ENCODE measurements at regions not wholly inside any gene's neighbourhood (a gene's known extent, or its start where the extent isn't known, plus 50 kb on each side); places are given as distances from the start of the nearest gene placed in this dataset.

DNA sequence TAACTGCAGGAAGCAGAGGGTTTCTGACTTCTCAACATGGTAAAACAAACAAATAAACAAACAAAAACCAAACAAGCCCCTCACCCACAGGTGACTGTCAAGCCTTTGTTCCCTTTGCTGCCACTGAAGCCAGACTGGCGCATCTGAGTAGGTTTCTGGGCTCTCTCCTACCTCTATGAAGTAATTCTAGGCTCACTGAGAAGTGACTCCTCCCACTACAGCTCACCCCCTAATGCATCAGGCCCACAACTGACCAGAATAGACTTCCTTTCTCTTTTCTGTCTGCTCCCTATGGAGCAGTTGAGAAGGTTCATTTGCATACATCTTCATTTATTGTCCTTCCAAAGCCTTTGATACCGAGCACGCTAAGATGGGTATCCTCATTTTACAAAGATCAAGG is 77.0 kb upstream of the CCL2 start:
- WGBS, 4 donors, result 57 to 70% (median 61%) methylated on average over 3 of the region's 3 CpGs
- H3K4me3 ChIP-seq, result no peak overlapping the region
- peaks cover 0 to 6% of the 10 kb centered on the region in 2 donors for H3K4me1 ChIP-seq (replicated peaks in 1 of 2)
- peak overlapping the region in 2 of 5 donors; percentile 3 to 66 for H3K27ac ChIP-seq
- H3K27me3 ChIP-seq, result no peaks in the 10 kb centered on the region
- TF ChIP-seq, protein P1, sequence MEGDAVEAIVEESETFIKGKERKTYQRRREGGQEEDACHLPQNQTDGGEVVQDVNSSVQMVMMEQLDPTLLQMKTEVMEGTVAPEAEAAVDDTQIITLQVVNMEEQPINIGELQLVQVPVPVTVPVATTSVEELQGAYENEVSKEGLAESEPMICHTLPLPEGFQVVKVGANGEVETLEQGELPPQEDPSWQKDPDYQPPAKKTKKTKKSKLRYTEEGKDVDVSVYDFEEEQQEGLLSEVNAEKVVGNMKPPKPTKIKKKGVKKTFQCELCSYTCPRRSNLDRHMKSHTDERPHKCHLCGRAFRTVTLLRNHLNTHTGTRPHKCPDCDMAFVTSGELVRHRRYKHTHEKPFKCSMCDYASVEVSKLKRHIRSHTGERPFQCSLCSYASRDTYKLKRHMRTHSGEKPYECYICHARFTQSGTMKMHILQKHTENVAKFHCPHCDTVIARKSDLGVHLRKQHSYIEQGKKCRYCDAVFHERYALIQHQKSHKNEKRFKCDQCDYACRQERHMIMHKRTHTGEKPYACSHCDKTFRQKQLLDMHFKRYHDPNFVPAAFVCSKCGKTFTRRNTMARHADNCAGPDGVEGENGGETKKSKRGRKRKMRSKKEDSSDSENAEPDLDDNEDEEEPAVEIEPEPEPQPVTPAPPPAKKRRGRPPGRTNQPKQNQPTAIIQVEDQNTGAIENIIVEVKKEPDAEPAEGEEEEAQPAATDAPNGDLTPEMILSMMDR (IDR thresholded peaks at IDR 0.05), result no peak
- TF ChIP-seq POLR2A (IDR thresholded peaks at IDR 0.05), result no peak
- DNase-seq, result no peak
- H3K9me3 ChIP-seq (replicated peaks in 1 of 3), result no peaks in the 10 kb centered on the region
- H3K36me3 ChIP-seq (replicated peaks in 1 of 2), result no peaks in the 10 kb centered on the region
- intact Hi-C loops (cut with DNase I), result no loop called here

- DNase-seq, result no peak
- TF ChIP-seq, protein P1 (IDR thresholded peaks at IDR 0.05), result no peak
- TF ChIP-seq POLR2A (IDR thresholded peaks at IDR 0.05), result no peak
- H3K36me3 ChIP-seq (replicated peaks in 1 of 2), result no peaks in the 10 kb centered on the region
- WGBS, 4 donors, result 48 to 57% (median 51%) methylated on average over 6 of the region's 6 CpGs
- peaks cover 0 to 6% of the 10 kb centered on the region in 2 donors for H3K4me1 ChIP-seq (replicated peaks in 1 of 2)
- H3K27me3 ChIP-seq, result no peaks in the 10 kb centered on the region
- no peak overlapping the region for H3K4me3 ChIP-seq
- intact Hi-C loops (cut with DNase I), result no loop called here
- no peak overlapping the region for H3K27ac ChIP-seq
- H3K9me3 ChIP-seq (replicated peaks in 1 of 3), result no peaks in the 10 kb centered on the region
Measured at GRCh38 chr17:34182036-34182803, 72.9 kb upstream of the CCL2 start.

- TF ChIP-seq, protein P1 (IDR thresholded peaks at IDR 0.05), result no peak
- TF ChIP-seq POLR2A (IDR thresholded peaks at IDR 0.05), result no peak
- intact Hi-C loops (cut with DNase I), result loop anchor here in 1 of 2 donors (5.0 kb wide), 1 partner anchor 166 kb away; the partner anchor contains the start of gene CCL1
- Histone ChIP-seq H3K27me3 (peaks cover 14% of the 10 kb centered on the region), H3K4me1 (replicated peaks in 1 of 2) (no peaks in the 10 kb centered on the region), H3K4me3 (no peak overlapping the region), H3K36me3 (replicated peaks in 1 of 2) (no peaks in the 10 kb centered on the region), H3K27ac (no peak overlapping the region), H3K9me3 (replicated peaks in 1 of 3) (no peaks in the 10 kb centered on the region)
- WGBS, 4 donors, result 67 to 85% (median 75%) methylated on average over 1 to 3 of the region's 3 CpGs
- DNase-seq, result no peak
Measured at GRCh38 chr17:34195987-34196386, 59.1 kb upstream of the CCL2 start.

GRCh38 chr17:34198519-34198918 is 56.6 kb upstream of the CCL2 start:
- no peak for DNase-seq
- Histone ChIP-seq H3K4me3 (no peak overlapping the region), H3K27me3 (peaks cover 12% of the 10 kb centered on the region), H3K9me3 (replicated peaks in 1 of 3) (no peaks in the 10 kb centered on the region), H3K27ac (no peak overlapping the region), H3K4me1 (replicated peaks in 1 of 2) (no peaks in the 10 kb centered on the region), H3K36me3 (replicated peaks in 1 of 2) (no peaks in the 10 kb centered on the region)
- 42 to 44% (median 44%) methylated on average over 1 of the region's 1 CpG for WGBS, 4 donors
- TF ChIP-seq, protein P1 (IDR thresholded peaks at IDR 0.05), result no peak
- TF ChIP-seq POLR2A (IDR thresholded peaks at IDR 0.05), result no peak
- intact Hi-C loops (cut with DNase I), result loop anchor here in 1 of 2 donors (5.0 kb wide), 1 partner anchor 164 kb away; the partner anchor contains the start of gene CCL1
